Neural cell (in vitro differentiated cells): ENCODE measurements at regions not wholly inside any gene's neighbourhood (a gene's known extent, or its start where the extent isn't known, plus 50 kb on each side); places are given as distances from the start of the nearest gene placed in this dataset.

Source experiments
- CTCF ChIP-seq: fragments of 450-650 bp; IDR thresholded peaks from 2 replicates; pipeline ENCODE4 v1.5.1; 2014; ENCODE audit warnings: antibody characterized with exemption, mild to moderate bottlenecking, moderate library complexity; ENCODE audit not compliant: poor library complexity, severe bottlenecking
- EP300 ChIP-seq: fragments of 450-650 bp; conservative IDR thresholded peaks from 2 replicates; pipeline ENCODE4 v1.6.1; 2014; ENCODE audit warnings: antibody characterized with exemption, mild to moderate bottlenecking, moderate library complexity; ENCODE audit not compliant: poor library complexity, severe bottlenecking
- EZH2 ChIP-seq: fragments of 200-600, 300-800 bp; shearing (Covaris generic), sonication (generic); IDR thresholded peaks from 2 replicates; pipeline ENCODE4 v1.6.1; 2014; ENCODE audit warnings: antibody characterized with exemption, low read length, borderline replicate concordance, mild to moderate bottlenecking; ENCODE audit not compliant: insufficient read depth, poor library complexity, severe bottlenecking
- POLR2AphosphoS5 ChIP-seq: IDR thresholded peaks from 2 replicates; pipeline ENCODE4 v1.6.1; 2012
- RAD21 ChIP-seq: fragments of 450-650 bp; conservative IDR thresholded peaks from 2 replicates; pipeline ENCODE4 v1.6.1; 2014; ENCODE audit warnings: antibody characterized with exemption, mild to moderate bottlenecking, moderate library complexity
- SMC3 ChIP-seq: fragments of 450-650 bp; conservative IDR thresholded peaks from 2 replicates; pipeline ENCODE4 v1.6.1; 2014; ENCODE audit warnings: antibody characterized with exemption, mild to moderate bottlenecking, moderate library complexity; ENCODE audit not compliant: poor library complexity

- TF ChIP-seq CTCF (no peak), EZH2 (no peak), SMC3 (no peak), RAD21 (no peak), EP300 (no peak), POLR2AphosphoS5 (no peak)
Measured at GRCh38 chr15:96070636-96071035, 259.9 kb upstream of the NR2F2 start.
